HG03097 (cell line): ENCODE measurements at regions not wholly inside any gene's neighbourhood (a gene's known extent, or its start where the extent isn't known, plus 50 kb on each side); places are given as distances from the start of the nearest gene placed in this dataset.
"Not testable (repeated sequence)": the region's sequence is repeated elsewhere in the genome, so short reads cannot be mapped to it uniquely, and the experiment has no call there.

Source experiments
- ATAC-seq: cut with Tn5 transposase; IDR thresholded peaks from one replicate; pipeline ENCODE4 v1.9.1; 2021; ENCODE audit not compliant: unreplicated experiment, low FRiP score

GRCh38 chrX:104513162-104513561 lies 52.8 kb upstream of the IL1RAPL2 start:
- ATAC-seq, result no peak

DNA sequence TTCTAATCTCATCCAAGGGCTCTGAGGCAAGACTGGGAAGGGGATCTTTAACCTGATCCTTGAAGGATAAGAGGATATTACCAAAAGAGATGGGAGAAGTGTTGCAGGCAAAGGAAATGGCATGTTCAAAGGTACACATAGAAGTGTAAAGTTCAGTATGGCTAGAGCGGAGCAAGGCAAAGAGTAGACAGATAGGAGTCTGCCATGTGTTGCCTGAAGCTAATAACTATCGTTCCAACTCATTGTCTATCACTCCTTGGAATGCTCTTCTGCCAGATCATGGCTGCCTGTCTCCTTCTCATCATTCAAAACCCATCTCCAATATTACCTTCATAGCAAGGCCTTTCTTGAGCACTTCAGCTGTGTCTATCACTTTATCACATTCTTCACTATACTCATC lies 55.2 kb upstream of the IL1RAPL2 start:
- no peak for ATAC-seq

DNA sequence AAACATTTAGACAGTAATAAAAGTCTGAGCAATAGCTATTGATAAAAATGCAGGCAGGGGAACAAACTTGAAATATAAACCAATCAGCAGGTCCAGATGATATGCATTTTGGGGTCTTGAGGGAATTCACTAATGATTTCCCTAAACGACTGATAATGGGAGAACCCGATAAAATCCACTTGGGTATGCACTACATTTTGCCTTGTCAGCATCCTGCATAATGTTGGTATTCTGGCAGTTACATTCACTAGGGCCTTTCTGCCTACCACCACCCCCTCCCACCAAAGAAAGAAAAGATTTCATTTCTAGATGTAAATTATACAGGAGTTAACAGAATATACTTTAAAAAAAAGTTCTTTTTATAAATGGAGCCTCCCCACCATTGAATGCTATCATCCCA lies 63.5 kb upstream of the IL1RAPL2 start:
- no peak for ATAC-seq

DNA sequence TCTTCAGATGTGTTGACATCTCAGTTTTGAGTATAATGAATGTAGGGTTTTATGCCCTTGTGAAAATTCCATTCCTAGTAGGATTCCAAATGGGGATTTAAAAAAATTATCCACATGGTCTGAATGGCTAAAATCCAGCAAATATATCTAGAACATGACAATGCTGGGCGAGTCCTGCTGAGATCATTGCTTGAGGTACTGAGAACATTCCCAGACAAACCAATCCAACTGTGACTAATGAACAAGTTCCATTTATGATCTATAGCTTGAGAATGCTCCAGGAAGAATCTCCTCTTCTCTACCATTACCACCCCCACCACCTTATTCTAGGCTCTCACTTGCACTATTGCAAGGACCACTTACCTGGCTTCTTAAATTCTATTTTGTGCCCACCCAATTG lies 77.2 kb upstream of the IL1RAPL2 start:
- no peak for ATAC-seq

DNA sequence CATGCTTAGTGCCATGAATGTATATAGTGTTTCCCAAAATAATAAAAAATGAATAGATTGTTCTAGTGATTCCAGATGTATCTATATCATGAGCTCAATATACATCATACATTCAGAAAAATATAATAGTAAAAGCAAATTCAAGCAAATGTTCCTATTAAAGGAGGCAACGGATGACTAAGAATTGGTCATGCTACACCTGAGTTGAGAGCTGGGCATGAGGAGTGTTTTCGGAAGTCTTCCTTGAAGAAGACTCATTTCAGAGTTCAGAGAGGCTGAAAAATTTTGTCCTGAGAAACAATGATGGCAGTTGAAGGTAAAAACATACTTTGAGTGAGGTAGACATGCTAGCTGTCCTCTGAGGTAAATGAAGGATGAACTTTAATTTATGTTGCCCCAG lies 79.3 kb upstream of the IL1RAPL2 start:
- no peak for ATAC-seq

DNA sequence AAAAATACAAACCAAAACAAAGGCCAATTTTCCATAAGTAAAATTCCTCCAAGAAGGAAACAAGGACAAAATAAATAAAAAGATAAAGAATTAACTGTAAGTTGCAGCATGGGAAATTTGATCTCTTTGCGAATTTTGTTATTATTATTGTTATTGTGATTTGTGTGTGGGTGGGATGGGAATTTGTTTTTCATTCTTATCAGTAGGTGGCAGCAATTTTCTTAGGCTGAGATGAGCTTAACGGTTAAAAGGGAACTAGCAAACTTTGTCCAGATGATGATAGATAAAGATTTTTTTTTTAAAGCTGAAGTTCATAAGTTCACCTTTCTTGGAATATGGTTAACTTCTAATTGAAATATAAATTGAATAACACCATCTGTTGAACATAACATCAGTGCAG lies 83.2 kb upstream of the IL1RAPL2 start:
- no peak for ATAC-seq

DNA sequence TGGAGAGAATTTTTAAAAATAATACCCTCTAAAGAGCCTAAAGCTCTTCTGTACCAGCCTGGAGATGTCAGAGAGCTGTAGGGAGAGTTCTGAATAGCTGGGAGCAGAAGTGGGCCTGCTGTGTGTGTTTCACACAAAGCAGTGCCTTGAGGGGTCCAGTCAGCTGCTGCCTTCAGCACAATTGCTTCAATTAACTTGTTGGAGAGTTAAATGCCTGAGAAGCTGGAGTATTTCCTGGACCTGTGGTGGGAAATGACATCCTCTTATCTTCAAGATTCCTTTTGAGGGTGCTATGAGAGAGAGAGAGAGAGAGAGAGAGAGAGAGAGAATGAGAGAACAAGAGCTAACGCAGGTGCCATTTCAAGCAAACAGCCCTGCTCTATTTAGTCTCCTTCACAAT lies 96.2 kb upstream of the IL1RAPL2 start:
- no peak for ATAC-seq

DNA sequence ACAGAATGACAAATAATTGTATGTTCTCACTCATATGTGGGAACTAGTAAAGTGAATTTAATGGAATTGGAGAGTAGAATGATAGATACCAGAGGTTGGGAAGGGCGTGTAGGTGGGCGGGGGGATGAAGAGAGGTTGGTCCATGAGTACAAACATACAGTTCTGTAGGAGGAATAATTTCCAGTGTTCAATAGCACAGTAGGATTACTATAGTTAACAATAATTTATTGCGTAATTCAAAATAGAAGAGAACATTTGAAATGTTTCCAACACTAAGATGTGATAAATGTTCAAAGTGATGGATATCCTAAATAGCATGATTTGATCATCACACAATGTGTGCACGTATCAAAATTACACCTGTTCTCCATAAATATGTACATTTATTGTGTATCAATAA lies 106.2 kb upstream of the IL1RAPL2 start:
- no peak for ATAC-seq

- ATAC-seq, result not testable (repeated sequence)
These were observed 108.9 kb upstream of the IL1RAPL2 start for GRCh38 chrX:104457130-104457529.

GRCh38 chrX:104450316-104450715 lies 115.7 kb upstream of the IL1RAPL2 start:
- ATAC-seq, result no peak

DNA sequence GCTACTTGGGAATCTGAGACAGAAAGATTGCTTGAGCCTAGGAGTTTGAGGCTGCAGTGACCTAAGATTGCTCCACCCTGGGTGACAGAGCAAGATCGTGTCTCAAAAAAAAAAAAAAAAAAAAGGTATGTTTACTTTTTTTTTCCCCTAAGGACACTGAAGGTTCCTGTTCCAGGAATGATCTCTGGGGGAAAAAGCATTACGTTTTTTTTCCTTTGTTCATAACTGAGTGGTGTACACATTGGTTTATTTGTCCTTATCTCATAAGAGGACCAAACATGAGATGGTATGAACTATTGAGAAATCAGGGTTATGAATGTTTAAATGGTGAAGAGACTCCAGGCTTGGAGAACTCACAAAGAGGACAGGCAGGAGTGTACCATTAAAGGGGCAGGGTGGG lies 120.4 kb upstream of the IL1RAPL2 start:
- no peak for ATAC-seq

DNA sequence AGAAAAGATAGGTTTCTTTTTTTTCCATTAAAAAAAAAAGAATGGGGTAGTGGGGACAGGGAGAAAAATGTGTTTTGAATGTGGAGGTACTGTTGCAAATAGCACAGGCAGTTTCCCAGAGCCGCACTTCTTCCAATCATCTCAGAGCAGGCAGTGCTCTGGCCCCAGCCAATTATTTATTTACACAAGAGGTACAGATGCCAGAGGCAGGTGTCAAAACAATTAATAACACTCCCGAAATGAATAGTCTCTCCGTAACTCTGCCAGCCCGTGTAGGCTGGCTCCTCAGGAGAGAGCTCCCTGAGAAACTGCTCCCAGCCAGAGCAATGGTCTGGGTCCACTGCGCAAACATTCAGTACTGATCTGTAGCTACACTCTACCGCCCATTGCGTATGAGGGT lies 130.8 kb upstream of the IL1RAPL2 start:
- no peak for ATAC-seq

DNA sequence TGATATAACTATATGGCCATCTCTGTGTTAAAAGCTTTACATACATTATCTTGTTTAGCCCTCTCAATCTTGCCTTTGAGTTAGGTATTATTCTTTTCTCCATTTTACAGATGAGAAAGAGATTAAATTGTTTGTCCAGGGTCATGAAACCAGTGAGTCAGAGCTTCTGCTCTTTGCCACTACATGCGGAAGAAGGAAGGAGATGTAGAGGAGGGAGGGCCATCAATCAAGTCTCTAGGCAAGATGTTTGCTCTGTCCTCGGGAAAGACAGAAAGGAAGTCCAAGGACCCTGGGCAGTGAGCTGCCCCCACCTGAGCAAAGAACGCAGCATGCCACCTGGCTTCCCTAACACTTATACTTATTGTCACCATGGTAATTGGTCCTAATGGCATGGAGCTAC lies 133.7 kb upstream of the IL1RAPL2 start:
- no peak for ATAC-seq

DNA sequence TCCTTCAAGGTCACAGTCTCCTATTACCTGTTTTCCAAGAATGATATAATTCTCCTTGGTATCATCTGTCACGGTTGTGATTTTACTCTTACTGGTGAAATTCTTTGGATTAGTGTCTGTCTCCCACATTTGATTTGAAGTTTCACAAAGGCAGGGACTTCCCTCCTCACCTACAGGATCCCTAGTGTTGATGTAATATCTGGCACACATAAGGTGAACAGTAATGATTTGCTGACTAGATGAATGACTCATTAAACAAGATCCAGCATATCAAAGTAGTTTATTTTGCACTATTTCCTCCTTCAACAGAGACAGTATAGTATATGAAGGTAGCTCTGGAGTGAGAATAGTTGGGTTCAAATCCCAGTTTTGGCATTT lies 135.3 kb upstream of the IL1RAPL2 start:
- ATAC-seq, result no peak

DNA sequence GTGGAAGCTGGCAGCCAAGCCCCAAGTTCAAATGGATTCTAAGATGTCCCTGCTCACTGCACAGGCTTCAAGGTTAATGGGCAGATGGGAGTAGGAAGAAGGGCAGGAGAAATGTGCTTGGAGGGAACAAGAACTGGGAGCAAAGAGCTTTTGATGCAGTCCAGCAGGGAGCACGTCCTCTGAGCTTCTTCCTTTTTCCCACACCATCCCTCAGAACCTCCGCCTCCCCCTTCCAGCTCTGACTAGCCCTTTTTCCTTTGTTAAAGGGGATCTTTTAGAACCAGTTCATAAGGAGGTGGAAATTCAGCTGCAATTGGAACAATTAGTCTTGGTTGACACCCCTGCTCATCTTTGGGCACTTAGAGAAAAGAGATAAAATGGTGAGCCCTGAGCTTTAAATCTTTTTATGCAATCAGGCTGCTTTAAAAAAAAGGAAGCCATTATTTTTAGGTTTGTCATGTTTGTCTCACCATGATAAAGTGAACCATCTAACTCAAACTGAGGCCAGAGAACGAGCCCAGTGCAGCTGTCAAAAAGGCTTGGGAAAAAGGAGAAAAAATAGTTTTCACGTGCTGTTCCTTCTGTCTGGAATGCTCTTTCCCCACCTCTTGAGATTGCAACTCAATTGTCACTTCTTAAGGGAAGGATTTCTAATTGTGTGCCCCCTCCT lies 135.8 kb upstream of the IL1RAPL2 start:
- no peak for ATAC-seq

DNA sequence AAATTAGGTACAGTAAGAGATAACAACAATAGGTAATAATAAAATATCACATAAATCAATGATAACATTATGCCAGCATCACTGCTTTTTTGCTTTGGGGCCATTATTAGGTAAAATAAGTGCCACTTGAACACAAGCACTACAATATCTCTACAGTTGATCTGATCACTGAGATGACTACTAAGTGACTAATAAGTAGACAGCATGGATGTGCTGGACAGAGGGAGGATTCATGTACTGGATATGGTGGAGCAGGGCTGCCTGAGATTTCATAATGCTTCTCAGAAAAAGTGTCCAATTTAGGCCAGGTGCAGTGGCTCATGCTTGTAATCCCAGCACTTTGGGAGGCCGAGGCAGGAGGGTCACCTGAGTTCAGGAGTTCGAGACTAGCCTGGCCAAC lies 137.8 kb upstream of the IL1RAPL2 start:
- no peak for ATAC-seq

GRCh38 chrX:104427693-104428092 lies 138.3 kb upstream of the IL1RAPL2 start:
- ATAC-seq, result no peak

GRCh38 chrX:104427073-104427472 lies 138.9 kb upstream of the IL1RAPL2 start:
- no peak for ATAC-seq

DNA sequence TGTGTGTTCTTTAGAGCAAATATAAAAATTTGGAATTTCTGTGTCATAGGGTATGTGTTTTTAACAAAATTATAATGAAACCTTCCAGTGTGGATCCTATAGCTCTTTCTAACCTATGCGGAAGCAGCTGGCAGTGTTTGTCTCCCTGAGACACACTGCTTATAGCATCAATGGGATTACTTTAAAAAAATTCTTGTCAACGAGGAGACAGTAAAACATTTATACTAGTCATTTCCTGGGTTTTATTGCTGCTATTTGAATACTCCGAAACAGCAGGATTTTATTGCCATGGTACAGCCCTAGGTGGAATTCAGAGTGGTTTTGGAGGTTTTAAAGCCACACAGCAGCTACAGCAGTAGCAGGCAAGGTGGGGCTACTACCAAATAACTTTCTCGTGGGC lies 145.1 kb upstream of the IL1RAPL2 start:
- ATAC-seq, result no peak

GRCh38 chrX:104419926-104420325 lies 146.1 kb upstream of the IL1RAPL2 start:
- ATAC-seq, result no peak

DNA sequence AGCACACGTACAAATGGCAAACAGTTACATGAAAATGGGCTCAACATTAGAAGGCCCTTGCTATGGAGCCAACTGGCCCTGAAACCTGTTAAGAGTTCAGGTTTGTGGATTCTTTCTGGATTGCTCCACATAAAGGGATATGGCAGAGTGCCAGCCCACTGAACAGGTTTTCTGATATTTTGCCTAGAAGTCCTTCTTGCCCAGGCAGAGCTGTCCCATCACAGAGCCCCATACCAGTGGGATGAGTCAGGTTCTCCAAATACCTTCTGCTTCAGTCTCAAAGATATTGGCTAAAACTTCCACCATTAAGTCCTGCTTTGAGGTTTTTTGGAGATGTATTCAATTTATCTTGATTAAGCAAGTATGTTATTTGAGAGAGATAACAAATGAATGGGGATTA lies 146.8 kb upstream of the IL1RAPL2 start:
- no peak for ATAC-seq

DNA sequence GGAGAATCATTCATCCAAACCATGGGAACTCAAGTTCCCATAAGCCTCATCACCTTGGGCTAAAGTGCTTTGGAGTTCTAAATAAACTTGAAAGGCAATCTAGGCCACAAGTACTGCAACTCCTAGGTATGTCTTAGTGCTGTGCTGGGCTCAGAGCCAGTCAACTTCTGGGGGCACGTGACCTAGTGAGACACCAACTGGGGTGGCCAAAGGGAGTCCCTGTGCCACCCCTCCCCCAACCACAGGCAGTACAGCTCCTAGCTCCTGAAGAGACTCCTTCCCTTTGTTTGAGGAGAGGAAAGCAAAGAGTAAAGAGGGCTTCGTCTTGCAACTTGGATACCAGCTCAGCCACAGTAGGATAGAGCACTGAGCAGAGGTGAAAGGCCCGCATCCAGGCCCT lies 154.2 kb upstream of the IL1RAPL2 start:
- ATAC-seq, result no peak

DNA sequence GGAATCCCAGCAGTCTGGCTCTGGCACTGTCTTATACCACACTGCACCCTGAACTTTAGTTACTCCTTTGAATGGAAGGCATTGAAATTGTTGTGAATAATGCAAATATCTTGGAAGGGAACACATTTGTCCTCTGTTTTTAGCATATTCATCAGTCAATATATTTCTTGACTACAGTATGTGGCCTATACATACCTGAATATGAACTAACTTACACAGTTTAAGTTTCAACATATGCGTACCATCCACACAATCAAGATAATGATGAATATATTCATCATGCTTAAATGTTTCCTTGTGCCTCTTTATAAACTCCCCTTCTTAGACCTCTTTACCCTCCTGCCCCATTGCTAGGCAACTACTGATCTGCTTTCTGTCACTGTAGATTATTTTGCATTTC lies 145.7 kb upstream of the ESX1 start:
- no peak for ATAC-seq
